ENCODE measurements at regions not wholly inside any gene's neighbourhood (a gene's known extent, or its start where the extent isn't known, plus 50 kb on each side); places are given as distances from the start of the nearest gene placed in this dataset.

DNA sequence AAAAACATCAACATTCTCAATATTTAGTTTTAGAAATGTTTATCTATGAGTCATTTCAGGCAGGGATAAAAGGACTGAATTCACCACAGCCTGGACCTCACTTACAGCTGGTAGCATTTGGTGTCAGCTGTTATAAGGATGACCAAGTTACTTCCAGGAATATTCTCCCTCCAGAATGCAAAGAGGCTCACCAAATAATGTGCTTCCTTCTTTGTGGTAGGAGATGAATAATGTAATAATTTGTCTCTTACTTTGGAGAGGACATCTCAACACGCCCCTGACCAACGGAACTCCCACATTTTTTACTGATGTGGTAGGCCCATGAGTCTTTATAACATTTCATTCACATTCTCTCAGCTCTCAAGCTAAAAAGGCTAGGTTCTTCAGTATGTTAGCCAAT lies 825.9 kb upstream of the GRAMD2B start:
- no peak for DNase-seq (ENCODE audit: low read depth in 3 of 3)

DNA sequence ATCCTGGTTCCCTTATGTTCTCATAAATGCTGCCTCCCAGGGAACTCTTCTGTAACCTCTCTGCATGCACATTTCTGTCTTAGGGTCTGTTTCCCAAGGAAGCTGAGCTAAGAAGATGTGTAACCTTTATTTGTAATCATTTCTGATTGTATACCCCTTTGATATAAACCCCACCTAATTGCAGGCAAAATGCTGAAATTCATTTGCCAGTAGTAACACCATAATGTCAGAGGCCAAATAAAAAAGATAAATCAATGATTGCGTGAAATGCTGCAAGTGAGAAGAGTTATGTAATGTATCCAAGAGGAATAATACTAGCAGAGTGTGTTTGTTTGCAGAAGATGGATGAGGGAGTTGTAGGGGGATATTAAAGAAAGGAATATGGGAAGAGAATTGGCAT lies 822.6 kb upstream of the GRAMD2B start:
- no peak for DNase-seq (ENCODE audit: low read depth in 3 of 3)

DNA sequence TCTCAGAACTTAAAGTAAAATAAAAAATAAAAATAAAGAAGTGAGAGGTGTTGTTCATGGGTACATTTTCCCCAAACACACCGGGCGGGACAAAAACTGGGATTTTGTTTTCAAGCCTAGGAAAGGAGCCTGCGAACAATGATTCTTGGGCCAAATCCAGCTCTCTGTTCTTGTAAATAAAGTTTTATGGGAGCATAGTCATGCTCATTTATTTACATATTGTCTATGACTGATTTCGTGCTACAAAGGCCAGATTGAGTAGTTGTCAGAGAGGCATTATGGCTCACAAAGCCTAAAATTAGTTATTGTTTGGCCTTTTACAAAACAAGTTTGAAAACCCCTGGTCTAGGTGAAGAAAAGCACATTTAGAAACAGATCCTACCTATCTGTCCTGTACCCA lies 821.0 kb upstream of the GRAMD2B start:
- no peak for DNase-seq (ENCODE audit: low read depth in 3 of 3)

DNA sequence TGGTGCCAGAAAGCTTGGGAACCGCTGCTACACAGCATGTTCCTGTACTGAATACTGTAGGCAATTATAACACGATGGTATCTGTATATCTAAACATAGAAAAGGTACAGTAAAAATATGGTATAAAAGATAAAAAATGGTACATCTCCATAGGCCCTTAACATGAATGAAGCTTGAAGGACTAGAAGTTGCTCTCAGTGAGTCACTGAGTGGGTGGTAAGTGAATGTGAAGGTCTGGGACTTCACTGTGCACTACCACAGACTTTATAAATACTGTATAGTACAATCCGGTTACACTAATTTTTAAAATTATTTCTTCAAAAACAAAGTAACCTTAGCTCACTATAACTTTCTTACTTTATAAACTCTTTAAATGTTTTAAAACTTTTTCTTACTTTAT lies 819.9 kb upstream of the GRAMD2B start:
- no peak for DNase-seq (ENCODE audit: low read depth in 3 of 3)

DNA sequence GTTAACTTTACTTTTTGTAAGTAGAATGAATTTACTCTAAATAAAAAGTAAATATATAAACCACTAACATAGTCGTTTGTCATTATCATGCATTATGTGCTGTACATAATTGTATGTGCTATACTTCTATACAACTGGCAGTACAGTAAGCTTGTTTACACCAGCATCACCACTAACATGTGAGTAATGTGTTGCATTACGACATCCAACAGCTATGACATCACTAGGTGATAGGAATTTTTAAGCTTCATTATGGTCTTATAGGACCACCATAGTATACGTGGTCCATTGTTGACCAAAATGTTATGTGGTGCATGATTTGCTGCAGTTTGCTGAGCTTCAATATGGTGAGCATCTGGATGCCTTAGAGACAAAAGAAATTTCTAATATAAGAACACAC lies 819.1 kb upstream of the GRAMD2B start:
- DNase-seq (ENCODE audit: low read depth in 3 of 3), result no peak

DNA sequence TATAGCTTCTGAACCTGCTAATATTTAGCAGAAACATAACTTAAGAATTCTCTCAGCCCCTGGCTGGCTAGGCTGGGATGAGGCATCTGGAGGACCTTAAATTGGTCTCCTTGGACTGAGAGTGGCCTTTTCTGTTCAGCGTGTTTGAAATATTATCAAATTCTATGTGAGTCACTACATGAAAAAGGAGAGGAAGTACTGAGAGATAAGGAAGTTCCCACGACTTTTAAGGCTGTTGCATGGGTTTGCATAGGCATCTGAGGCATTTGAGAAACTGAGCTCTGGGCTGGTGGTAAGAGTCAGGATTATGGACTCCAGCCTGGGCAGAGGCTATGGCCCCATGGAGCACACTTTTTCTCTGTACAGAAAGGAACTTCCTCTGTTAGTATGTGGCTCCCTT lies 816.2 kb upstream of the GRAMD2B start:
- no peak for DNase-seq (ENCODE audit: low read depth in 3 of 3)

DNA sequence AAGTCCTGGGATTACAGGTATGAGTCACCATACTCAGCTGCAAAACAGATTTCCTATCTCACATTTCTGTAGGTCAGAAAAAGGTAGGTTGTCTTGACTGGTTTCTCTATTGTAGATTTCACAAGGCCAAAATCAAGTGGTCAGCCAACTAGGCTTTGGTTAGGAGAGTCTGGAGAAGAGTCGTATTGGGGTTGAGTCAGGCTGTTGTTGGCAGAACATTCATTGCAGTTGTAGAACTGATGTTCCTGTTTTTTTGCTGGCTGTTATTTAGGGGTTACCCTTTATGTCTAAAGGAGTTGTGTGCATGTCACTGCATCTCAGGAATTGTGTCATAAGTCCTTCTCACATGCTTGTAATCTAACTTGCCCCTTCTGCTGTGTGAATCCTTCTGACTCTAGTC lies 814.2 kb upstream of the GRAMD2B start:
- DNase-seq (ENCODE audit: low read depth in 3 of 3), result no peak

DNA sequence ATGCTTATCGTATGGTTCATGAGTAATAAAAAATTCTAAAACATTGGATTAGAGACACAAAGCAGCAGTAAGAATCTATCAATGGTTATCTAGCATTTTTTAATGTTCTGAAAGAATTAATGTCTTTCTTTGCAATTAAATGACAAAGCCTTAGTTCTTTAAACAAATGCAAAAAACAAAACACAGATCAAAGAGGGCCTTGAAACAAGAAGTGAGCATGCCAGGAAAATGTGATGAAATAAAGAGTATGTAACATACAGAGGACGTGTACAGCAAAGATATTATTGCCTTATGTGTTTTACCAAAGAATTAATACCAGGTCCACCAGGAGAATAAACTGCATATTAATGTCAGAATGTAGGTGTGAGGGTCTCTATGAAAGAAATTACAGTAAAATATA lies 812.3 kb upstream of the GRAMD2B start:
- DNase-seq (ENCODE audit: low read depth in 3 of 3), result no peak

DNA sequence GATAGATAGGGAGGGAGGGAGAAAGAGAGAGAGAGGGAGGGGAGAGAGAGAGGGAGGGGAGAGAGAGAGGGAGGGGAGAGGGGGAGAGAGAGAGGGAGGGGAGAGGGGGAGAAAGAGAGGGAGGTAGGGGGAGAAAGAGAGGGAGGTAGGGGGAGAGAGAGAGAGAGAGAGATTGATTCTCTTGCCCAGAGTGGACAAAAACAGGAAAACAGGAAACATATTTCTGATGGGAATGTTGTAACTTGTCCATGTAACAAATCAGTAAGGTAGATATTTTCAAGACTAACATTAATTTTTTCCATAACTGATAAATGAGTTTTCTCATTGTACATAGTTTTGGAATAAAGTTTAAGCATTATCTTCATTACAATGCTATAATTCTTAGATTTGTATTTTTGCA lies 811.7 kb upstream of the GRAMD2B start:
- no peak for DNase-seq (ENCODE audit: low read depth in 3 of 3)

DNA sequence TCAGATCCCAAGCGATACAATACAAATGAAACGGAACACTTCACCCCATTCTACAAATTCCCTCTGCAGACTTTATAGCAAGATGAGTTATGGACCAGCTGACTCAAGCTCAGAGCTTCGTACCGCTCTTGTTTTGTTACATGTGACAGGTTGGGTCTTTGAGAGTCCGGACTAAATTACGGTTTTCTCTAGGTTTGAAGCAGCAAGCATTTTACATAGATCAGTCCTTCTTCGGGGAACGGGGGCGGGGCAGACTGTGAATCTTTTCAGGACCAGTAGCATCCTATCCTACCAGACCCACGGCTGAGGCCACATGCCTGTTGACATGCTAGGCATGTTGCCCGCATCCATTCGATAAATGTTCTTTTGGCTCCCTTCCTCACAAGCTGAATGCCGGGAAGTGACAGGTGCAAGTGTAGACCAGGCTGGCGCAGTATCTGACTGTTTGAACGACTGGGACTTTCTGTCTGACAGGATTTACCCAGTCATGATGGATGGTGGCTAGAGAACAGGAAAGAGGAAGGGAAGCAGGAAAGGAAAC lies 811.0 kb upstream of the GRAMD2B start:
- no peak for DNase-seq (ENCODE audit: low read depth in 3 of 3)

DNA sequence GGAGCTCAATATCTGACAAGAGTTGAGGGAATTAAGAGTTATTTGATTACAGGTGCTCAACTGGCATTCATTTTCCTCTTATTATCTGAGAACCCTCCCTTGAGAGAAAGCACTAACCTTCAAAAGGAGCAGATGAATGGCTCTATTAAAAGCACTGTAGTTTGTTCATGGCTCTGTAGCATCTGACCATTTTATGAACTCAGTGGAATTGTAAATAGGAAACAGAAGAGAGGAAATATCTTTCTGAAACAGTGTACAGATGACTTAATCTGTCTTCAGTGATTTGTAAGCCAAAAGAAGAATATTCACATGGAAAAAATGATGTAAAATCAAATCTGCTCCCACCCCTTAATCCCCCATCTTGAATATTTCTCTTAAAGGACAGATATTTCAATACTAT lies 810.4 kb upstream of the GRAMD2B start:
- DNase-seq (ENCODE audit: low read depth in 3 of 3), result no peak

DNA sequence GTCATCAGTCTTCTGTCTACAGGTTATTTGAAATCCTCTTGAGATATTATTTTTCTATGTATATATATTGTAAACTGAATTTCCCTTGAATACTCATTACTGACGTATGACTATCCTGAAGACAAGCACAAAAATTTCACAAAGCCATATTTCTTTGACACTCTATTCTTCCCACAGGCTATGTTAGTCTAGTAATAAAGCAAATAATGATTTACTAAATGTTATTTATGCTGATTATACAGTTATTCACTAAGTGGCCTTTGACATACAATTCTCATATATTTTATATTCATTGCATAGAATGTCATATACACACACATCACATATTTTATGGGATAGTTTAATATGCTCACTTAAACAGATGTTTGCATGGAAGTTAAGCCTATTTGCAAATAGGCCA lies 793.0 kb upstream of the GRAMD2B start:
- no peak for DNase-seq (ENCODE audit: low read depth in 3 of 3)

DNA sequence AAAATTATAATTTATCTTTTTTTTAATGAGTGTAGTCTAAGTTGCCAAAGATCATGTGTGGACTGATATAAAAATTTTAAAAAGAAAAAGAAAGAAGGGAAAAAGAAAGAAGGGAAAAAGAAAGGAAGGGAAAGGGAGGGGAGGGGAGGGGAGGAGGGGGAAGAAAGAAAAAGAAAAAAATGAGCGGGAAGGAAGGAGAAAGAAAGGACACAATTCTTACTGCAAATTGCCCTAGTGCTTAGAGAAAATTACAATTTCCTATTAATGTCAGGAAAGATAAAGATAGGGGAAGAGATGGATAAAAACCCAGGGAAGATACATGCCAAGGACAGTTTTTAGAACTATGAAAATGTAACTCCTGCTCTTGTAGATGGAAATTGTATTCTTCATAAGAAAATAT lies 789.7 kb upstream of the GRAMD2B start:
- DNase-seq (ENCODE audit: low read depth in 3 of 3), result no peak

DNA sequence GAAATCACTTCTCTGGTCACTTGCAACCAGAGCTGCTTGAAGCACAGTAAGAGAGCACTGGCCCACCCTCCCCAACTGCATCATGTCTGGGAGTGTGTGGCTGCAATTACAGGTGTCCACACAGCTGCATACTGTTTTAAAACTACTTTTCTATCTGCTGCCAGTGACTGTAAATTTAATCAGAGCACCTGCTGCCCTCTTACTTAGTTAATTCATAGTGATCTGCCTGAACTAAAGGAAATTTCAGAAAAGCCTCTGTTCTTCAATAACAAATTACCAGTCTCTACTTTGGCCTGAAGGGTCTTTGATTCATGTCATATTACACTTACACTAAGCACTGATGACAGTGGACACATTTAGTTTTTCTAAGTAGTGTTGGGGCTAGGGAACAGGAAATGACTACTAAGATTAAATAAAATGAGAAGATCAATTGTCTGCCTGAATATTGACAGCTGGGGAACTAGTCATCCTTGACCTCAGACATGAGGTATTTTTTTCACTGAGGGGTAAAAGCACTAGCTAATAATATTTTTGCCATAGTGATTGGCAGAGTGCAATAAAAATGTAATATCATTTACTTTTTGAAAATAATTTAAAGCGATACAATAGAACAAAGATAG lies 788.9 kb upstream of the GRAMD2B start:
- DNase-seq (ENCODE audit: low read depth in 3 of 3), result no peak

DNA sequence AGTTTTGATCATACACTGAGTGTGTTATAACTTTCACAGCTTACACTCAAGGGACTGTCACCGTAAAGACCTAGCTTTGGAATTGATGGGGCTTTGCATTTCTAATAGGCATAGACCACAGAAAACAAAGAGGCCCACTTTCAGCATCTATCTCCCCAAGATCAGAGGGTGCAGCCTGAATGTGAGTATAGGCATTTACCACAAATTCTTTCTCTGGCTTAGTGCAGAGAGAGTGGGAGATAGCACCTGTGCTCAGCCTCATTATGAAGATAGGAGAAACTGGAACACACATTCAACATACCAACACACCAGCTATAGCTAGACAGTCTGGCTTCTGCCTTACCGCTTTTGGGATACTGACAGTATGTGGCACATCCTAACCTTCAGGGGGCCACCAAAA lies 783.4 kb upstream of the GRAMD2B start:
- no peak for DNase-seq (ENCODE audit: low read depth in 3 of 3)

DNA sequence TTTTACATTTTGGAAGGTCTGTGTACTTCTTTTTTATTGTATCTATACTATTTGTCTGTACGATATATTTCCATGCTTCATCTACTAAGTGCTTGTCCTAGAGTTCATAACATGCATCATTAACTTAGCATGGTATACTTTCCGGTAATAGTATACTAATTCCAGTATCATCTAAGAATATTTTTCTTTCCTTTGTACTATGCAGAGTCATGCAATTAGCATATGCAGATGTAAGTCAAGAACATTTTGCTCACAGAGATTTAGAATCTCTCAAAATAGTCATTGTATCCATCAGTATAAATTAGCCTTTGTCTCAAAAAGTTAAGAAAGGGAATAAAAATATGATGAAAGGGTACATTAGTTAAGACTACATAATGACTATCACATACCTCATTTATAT lies 770.4 kb upstream of the GRAMD2B start:
- DNase-seq (ENCODE audit: low read depth in 3 of 3), result no peak

DNA sequence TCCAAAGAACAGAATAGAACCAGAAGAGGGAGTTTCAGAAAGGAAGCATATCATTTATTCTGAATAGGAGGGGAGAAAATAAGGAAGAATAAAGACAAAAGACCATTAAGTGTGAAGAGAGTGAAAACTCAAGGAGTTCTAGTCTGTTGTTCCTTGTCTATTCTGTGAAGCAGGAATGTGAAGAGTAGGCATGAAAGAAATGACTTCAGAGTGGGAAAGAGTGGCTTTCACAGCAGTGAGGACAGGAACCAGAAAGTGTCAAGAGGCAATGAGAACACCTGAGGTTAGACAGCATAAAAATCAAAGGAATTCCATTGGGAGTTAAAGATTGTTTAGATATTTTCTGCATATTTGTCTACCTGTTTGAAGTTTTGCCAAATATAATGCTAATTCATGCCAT lies 768.8 kb upstream of the GRAMD2B start:
- no peak for DNase-seq (ENCODE audit: low read depth in 3 of 3)

DNA sequence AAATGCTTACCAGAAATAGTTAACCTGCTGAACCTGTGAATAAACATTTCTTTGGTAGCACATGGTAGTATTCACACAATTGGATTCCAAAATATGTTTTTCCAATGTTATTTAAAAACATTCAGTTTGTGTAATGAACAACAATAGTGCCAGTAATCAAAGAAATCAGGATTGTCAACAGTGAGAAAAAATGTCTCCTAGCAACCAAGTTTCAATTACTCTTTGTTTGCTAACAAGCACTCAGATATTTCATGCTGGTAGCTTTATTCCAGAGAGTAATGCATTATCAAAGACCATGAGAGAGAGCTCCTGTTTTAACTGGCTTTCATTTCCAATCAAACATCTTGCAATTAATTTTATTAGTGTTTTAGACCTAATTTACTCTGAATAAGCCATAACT lies 768.1 kb upstream of the GRAMD2B start:
- DNase-seq (ENCODE audit: low read depth in 3 of 3), result no peak

DNA sequence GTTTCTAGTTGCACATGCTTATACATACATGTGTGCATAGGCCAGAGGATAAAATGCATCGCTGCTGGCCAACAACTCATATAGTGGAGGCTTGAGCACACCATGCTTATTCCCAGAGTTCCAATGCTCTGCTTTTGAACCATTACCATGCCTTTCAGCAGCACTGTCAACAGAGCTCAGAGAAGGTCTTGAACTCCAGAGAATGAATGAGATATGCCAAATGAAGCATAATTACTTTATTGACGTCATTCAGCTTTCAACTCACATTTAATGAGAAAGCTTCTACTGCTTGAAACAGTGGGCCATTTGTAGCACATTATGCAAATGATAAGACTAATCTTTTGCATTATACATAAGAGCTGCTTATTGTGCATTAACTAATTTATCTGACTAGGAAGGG lies 765.3 kb upstream of the GRAMD2B start:
- DNase-seq (ENCODE audit: low read depth in 3 of 3), result no peak

DNA sequence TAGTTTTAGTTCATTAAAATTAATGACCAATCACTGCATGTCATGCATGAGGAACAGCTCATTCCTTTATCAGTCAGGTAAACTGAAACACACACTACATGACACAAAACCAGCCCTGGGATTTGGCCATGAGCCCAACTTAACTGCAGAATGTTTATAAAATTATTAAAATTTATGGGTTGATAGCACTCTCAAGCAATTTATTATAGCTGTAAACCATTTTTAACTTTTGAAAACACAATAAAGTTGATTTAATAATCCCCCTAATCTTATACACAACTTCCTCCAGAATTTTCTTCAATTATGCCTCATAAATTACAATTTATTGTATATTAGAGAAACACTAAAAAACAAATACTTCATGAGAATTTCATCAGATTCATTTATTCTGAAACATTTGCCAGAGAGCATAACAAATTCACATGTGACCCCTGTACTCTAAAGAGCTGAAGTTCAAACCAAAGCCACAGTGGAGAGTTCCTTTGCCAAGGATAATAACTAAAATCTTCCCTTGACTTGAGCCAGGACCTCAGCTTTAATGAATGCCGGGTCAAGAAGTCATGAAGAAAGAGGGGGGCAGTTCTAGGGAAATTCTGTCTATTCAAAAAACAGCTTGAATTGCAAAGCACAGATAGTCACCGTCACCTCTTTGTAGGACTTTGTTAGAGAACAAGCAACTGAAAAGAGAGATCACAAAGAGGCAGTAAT lies 763.7 kb upstream of the GRAMD2B start:
- DNase-seq (ENCODE audit: low read depth in 3 of 3), result no peak

DNA sequence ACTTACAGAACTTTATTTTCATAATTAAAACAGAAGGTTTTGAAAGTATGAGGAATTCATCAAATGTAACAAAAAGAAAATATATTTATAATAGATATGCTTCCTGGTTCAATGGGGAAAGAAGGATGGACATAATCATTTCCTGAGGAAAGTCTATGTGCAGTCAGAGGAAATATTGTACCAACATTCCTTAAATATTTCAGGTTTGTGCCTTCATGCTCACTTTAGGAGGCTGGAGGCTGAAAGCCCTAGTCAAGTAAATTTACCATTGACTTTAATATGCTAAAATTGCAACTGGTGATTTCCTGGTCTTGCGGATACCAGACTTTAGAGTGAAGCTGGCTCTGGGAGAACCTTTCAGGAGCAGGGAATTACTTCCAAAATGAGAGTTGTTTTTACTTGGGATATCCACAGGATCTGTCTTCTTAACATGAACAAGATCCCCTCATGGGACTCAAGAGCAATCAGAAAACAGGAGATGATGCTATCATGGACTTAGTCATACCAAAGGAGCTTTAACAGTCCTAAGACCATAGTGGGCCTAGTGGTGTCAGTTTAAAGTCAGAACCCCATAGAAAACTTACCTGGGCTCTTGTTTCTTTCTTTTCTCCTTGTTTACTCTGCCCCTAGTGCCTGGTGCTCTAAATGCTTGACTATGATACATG lies 762.8 kb upstream of the GRAMD2B start:
- DNase-seq (ENCODE audit: low read depth in 3 of 3), result no peak

DNA sequence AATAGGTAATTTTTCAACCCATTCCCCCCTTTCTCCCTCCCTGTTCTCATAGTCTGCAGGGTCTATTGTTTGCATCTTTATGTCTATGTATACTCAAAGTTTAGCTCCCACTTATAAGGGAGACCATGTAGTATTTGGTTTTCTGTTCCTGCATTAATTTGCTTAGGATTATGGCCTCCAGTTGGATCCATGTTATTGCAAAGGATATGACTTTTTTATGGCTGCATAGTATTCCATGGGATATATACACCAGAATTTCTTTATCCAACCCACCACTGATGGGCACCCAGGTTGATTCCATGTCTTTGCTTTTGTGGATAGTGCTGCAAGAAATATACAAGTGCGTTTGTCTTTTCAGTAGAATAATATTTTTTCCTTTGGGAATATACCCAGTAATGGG lies 761.6 kb upstream of the GRAMD2B start:
- no peak for DNase-seq (ENCODE audit: low read depth in 3 of 3)

DNA sequence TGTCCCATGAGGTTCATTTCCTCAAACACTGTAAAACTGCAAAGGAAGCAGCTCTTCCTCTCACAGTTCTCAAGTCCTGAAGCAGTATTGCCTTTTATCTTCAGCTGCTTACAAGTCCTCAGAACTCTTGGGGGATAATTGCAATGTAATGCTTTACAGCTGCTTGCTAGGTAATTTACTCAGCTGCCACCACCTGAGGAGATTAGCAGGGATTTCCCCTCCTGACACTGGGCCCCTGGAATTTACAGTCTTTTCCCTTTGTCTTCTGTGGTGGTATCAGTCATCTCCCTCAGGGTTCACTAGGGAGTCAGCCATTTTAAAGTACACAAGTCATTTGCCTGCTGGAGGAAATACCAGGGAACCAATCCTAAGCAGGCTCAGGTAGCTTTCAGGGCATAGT lies 754.3 kb upstream of the GRAMD2B start:
- no peak for DNase-seq (ENCODE audit: low read depth in 3 of 3)

All from stimulated activated CD4-positive, alpha-beta T cell treated with anti-CD3 and anti-CD28 coated beads, TNF-alpha, amount 100 ng/mL, for 48 hours (primary cell).